CD4-positive, CD25-positive, alpha-beta regulatory T cell (primary cell): ENCODE measurements at regions not wholly inside any gene's neighbourhood (a gene's known extent, or its start where the extent isn't known, plus 50 kb on each side); places are given as distances from the start of the nearest gene placed in this dataset.

Experiments
- ATAC-seq, 2 donors: fragments of 150-1000 bp; cut with Tn5 transposase; one replicate each; pipeline ENCODE4 v1.10.0; 2021; ENCODE audit warnings: low read depth in 2 of 2, moderate number of reproducible peaks in 2 of 2, moderate library complexity in 1 of 2
- DNase-seq, 3 donors: peaks; one replicate each; pipeline versions ENCODE4 v3.0.0 to v3.0.0-alpha.2; 2012 to 2022; ENCODE audit warnings: mixed read lengths in 1 of 3
- H3K27ac ChIP-seq: one replicate; pipeline ENCODE4 v1.7.0; 2013; ENCODE audit warnings: mild to moderate bottlenecking, low read length; ENCODE audit not compliant: insufficient read depth, poor library complexity, severe bottlenecking
- H3K27me3 ChIP-seq: one replicate; pipeline ENCODE4 v1.7.0; 2013; ENCODE audit warnings: low read length; ENCODE audit not compliant: control insufficient read depth, insufficient read depth
- H3K36me3 ChIP-seq: one replicate; pipeline ENCODE4 v1.7.0; 2013; ENCODE audit warnings: mild to moderate bottlenecking, low read length, moderate library complexity; ENCODE audit not compliant: control insufficient read depth, insufficient read depth
- H3K4me1 ChIP-seq: 2 replicates; pipeline ENCODE4 v1.7.0; 2013; ENCODE audit warnings: mild to moderate bottlenecking, low read length; ENCODE audit not compliant: insufficient read depth, control insufficient read depth, poor library complexity, severe bottlenecking
- H3K4me3 ChIP-seq: one replicate; pipeline ENCODE4 v1.7.0; 2013; ENCODE audit warnings: low read depth, mild to moderate bottlenecking, low read length, moderate library complexity
- H3K9me3 ChIP-seq, 2 experiments: 1 replicate in 1 of 2; 2 replicates in 1 of 2; pipeline ENCODE4 v1.7.0; 2013; ENCODE audit warnings: low read length in 2 of 2, mild to moderate bottlenecking in 1 of 2, moderate library complexity in 1 of 2; ENCODE audit not compliant: control insufficient read depth in 2 of 2
- H3K27ac Mint-ChIP-seq, 3 donors: one replicate each; pipeline ENCODE4 v1.8.0; 2020 to 2022; ENCODE audit warnings: mild to moderate bottlenecking in 3 of 3, mixed read lengths in 3 of 3, moderate library complexity in 2 of 3
- H3K27me3 Mint-ChIP-seq: one replicate; pipeline ENCODE4 v1.8.0; 2022; ENCODE audit warnings: mild to moderate bottlenecking, mixed read lengths
- H3K36me3 Mint-ChIP-seq: one replicate; pipeline ENCODE4 v1.8.0; 2020; ENCODE audit warnings: mixed read lengths
- H3K4me1 Mint-ChIP-seq, 4 donors: one replicate each; pipeline ENCODE4 v1.8.0; 2020 to 2022; ENCODE audit warnings: mixed read lengths in 4 of 4, mild to moderate bottlenecking in 1 of 4
- H3K4me3 Mint-ChIP-seq, 4 donors: one replicate each; pipeline ENCODE4 v1.8.0; 2020 to 2022; ENCODE audit warnings: mild to moderate bottlenecking in 4 of 4, mixed read lengths in 4 of 4, moderate library complexity in 3 of 4
- H3K9me3 Mint-ChIP-seq, 7 donors: one replicate each; pipeline ENCODE4 v1.8.0; 2020 to 2022; ENCODE audit warnings: mixed read lengths in 7 of 7, mild to moderate bottlenecking in 3 of 7, moderate library complexity in 2 of 7

GRCh38 chr1:96515430-96515829 is 206.2 kb upstream of the PTBP2 start:
- Mint-ChIP-seq H3K4me3 (no peak overlapping the region), H3K27ac (no peak overlapping the region), H3K9me3 (peaks cover 0 to 2% (median 0%) of the 10 kb centered on the region in 7 donors), H3K4me1 (no peaks in the 10 kb centered on the region), H3K36me3 (no peaks in the 10 kb centered on the region), H3K27me3 (no peaks in the 10 kb centered on the region)
- Histone ChIP-seq H3K36me3 (no peaks in the 10 kb centered on the region), H3K9me3 (no peaks in the 10 kb centered on the region), H3K27ac (no peak overlapping the region), H3K27me3 (no peaks in the 10 kb centered on the region), H3K4me1 (no peaks in the 10 kb centered on the region), H3K4me3 (no peak overlapping the region)
- DNase-seq (no peak), ATAC-seq (no peak)

DNA sequence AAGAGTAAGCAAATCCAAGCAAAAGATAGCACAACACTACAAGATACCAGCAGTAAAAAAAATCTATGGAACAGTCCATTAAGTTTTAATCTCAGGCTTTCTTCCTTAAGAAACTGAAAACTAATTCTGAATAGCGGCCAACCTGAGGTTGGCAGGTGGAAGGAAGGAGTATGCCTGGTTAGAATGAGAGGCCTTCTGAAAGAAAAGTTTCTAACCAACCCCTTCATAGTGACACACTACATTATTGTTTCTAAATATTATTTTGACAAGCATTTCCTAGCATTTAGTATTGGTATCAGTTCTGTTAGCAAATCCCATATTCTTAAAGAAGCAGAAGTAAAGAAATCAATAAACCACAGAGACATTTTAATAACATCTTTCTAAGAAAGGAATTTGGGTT is 205.7 kb upstream of the PTBP2 start:
- Mint-ChIP-seq H3K4me3 (no peak overlapping the region), H3K4me1 (no peaks in the 10 kb centered on the region), H3K27me3 (no peaks in the 10 kb centered on the region), H3K36me3 (no peaks in the 10 kb centered on the region), H3K27ac (no peak overlapping the region), H3K9me3 (peaks cover 0 to 2% (median 0%) of the 10 kb centered on the region in 7 donors)
- DNase-seq (no peak), ATAC-seq (no peak)
- H3K36me3 ChIP-seq = no peaks in the 10 kb centered on the region
- no peaks in the 10 kb centered on the region for H3K27me3 ChIP-seq
- H3K4me3 ChIP-seq = no peak overlapping the region
- H3K4me1 ChIP-seq = no peaks in the 10 kb centered on the region
- no peak overlapping the region for H3K27ac ChIP-seq
- H3K9me3 ChIP-seq = no peaks in the 10 kb centered on the region

GRCh38 chr1:96519851-96520578 is 201.6 kb upstream of the PTBP2 start:
- no peaks in the 10 kb centered on the region for H3K4me1 Mint-ChIP-seq
- H3K4me3 ChIP-seq = no peak overlapping the region
- H3K36me3 ChIP-seq = no peaks in the 10 kb centered on the region
- peaks cover 0 to 5% (median 0%) of the 10 kb centered on the region in 7 donors for H3K9me3 Mint-ChIP-seq
- H3K36me3 Mint-ChIP-seq = no peaks in the 10 kb centered on the region
- H3K27ac ChIP-seq = no peak overlapping the region
- DNase-seq (no peak), ATAC-seq (no peak)
- no peaks in the 10 kb centered on the region for H3K4me1 ChIP-seq
- no peaks in the 10 kb centered on the region for H3K9me3 ChIP-seq
- no peaks in the 10 kb centered on the region for H3K27me3 ChIP-seq
- no peak overlapping the region for H3K4me3 Mint-ChIP-seq
- H3K27ac Mint-ChIP-seq = no peak overlapping the region
- H3K27me3 Mint-ChIP-seq = no peaks in the 10 kb centered on the region

GRCh38 chr1:96520579-96520947 is 201.0 kb upstream of the PTBP2 start:
- H3K27ac Mint-ChIP-seq = no peak overlapping the region
- no peaks in the 10 kb centered on the region for H3K9me3 ChIP-seq
- ATAC-seq (no peak), DNase-seq (no peak)
- no peak overlapping the region for H3K4me3 Mint-ChIP-seq
- H3K36me3 ChIP-seq = no peaks in the 10 kb centered on the region
- no peaks in the 10 kb centered on the region for H3K36me3 Mint-ChIP-seq
- peaks cover 0 to 6% (median 0%) of the 10 kb centered on the region in 7 donors for H3K9me3 Mint-ChIP-seq
- H3K4me3 ChIP-seq = no peak overlapping the region
- no peaks in the 10 kb centered on the region for H3K4me1 Mint-ChIP-seq
- no peaks in the 10 kb centered on the region for H3K27me3 ChIP-seq
- no peaks in the 10 kb centered on the region for H3K27me3 Mint-ChIP-seq
- no peak overlapping the region for H3K27ac ChIP-seq
- H3K4me1 ChIP-seq = no peaks in the 10 kb centered on the region

DNA sequence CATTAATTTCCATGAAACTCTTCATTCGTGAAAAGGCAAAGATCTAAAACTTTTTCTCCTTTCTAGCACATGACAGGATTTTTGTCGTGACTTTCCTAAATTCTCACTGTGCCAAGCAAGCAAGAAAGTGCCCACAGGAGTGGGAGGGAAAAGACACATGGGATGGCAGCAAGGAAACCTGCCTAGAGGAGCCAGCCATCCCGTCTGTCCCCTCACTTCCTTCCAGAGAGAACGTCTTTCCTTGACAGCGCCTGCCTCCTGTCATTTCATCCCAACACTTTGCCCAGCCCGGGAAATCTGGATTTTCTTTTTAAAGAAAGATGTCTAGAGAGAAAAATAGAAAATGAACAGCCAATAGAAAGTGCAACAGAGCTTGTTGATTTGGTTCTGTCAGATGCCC is 200.6 kb upstream of the PTBP2 start:
- no peak overlapping the region for H3K27ac ChIP-seq
- no peaks in the 10 kb centered on the region for H3K9me3 ChIP-seq
- Mint-ChIP-seq H3K4me1 (no peaks in the 10 kb centered on the region), H3K27ac (no peak overlapping the region), H3K4me3 (no peak overlapping the region), H3K36me3 (no peaks in the 10 kb centered on the region), H3K27me3 (no peaks in the 10 kb centered on the region), H3K9me3 (peaks cover 0 to 6% (median 0%) of the 10 kb centered on the region in 7 donors)
- H3K36me3 ChIP-seq = no peaks in the 10 kb centered on the region
- no peaks in the 10 kb centered on the region for H3K27me3 ChIP-seq
- no peak overlapping the region for H3K4me3 ChIP-seq
- no peak for DNase-seq
- ATAC-seq = no peak
- no peaks in the 10 kb centered on the region for H3K4me1 ChIP-seq

GRCh38 chr1:96521994-96522760 is 199.4 kb upstream of the PTBP2 start:
- no peak for DNase-seq
- Histone ChIP-seq H3K36me3 (no peaks in the 10 kb centered on the region), H3K27ac (no peak overlapping the region), H3K27me3 (no peaks in the 10 kb centered on the region), H3K9me3 (no peaks in the 10 kb centered on the region), H3K4me1 (no peaks in the 10 kb centered on the region), H3K4me3 (no peak overlapping the region)
- H3K9me3 Mint-ChIP-seq = peaks cover 0 to 7% (median 2%) of the 10 kb centered on the region in 7 donors
- ATAC-seq = no peak
- H3K36me3 Mint-ChIP-seq = no peaks in the 10 kb centered on the region
- H3K27ac Mint-ChIP-seq = no peak overlapping the region
- no peaks in the 10 kb centered on the region for H3K4me1 Mint-ChIP-seq
- H3K27me3 Mint-ChIP-seq = no peaks in the 10 kb centered on the region
- H3K4me3 Mint-ChIP-seq = no peak overlapping the region

DNA sequence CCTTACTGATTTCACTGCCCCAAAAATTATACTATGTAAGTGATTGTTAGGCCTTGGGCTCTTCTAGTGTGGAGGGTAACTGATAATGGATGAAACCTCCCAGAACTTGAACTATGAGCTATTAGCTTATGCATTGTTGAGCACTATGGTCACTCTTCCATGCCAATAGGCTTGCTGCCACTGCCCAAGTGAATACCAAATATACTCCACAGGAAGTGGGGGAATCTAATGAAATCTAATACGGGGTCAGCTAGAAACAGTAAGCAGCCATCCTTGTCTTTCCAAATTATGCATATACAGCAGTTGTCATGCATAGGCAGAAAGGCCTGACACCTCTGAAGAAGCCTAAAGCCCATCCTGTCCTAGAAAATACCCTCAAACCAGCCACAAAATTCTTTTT is 198.7 kb upstream of the PTBP2 start:
- Mint-ChIP-seq H3K9me3 (peaks cover 0 to 14% (median 4%) of the 10 kb centered on the region in 7 donors), H3K36me3 (no peaks in the 10 kb centered on the region), H3K4me3 (no peak overlapping the region), H3K27ac (no peak overlapping the region), H3K4me1 (no peaks in the 10 kb centered on the region), H3K27me3 (no peaks in the 10 kb centered on the region)
- Histone ChIP-seq H3K4me1 (no peaks in the 10 kb centered on the region), H3K4me3 (no peak overlapping the region), H3K9me3 (no peaks in the 10 kb centered on the region), H3K27me3 (no peaks in the 10 kb centered on the region), H3K27ac (no peak overlapping the region), H3K36me3 (no peaks in the 10 kb centered on the region)
- ATAC-seq (no peak), DNase-seq (no peak)

DNA sequence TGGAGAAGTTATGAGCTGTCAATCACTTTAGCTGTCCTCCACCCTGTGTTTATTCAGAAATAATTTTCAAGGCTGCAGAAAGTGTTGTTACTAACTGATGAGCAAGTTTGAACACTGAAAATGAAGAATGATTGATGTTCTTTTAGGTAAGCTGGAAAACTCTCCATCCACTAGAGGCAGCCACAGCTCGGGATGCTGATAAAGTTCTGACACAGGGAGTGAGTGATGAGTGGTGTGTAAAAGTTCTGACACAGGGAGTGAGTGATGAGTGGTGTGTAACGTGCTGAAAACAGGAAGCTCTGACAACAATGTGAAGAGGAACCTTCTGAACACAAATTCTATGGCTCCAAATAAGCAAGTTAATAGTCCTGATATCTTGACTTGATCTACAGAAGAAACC is 197.5 kb upstream of the PTBP2 start:
- no peaks in the 10 kb centered on the region for H3K36me3 ChIP-seq
- H3K9me3 Mint-ChIP-seq = peaks cover 4 to 25% (median 8%) of the 10 kb centered on the region in 7 donors
- no peaks in the 10 kb centered on the region for H3K27me3 Mint-ChIP-seq
- ATAC-seq (no peak), DNase-seq (no peak)
- H3K4me3 Mint-ChIP-seq = no peak overlapping the region
- H3K27me3 ChIP-seq = no peaks in the 10 kb centered on the region
- no peak overlapping the region for H3K27ac Mint-ChIP-seq
- H3K36me3 Mint-ChIP-seq = no peaks in the 10 kb centered on the region
- H3K9me3 ChIP-seq = peaks cover 0 to 5% of the 10 kb centered on the region in 2 experiments
- H3K4me1 Mint-ChIP-seq = no peaks in the 10 kb centered on the region
- H3K27ac ChIP-seq = no peak overlapping the region
- H3K4me3 ChIP-seq = no peak overlapping the region
- H3K4me1 ChIP-seq = no peaks in the 10 kb centered on the region
